PC-9 (cell line): ENCODE measurements at regions not wholly inside any gene's neighbourhood (a gene's known extent, or its start where the extent isn't known, plus 50 kb on each side); places are given as distances from the start of the nearest gene placed in this dataset.
"Not testable (repeated sequence)": the region's sequence is repeated elsewhere in the genome, so short reads cannot be mapped to it uniquely, and the experiment has no call there.

Experiments
- BruUV-seq: library from RNA; stranded (reverse); fragments of 400-500 nt; replicated peaks from 2 replicates; lab custom pipeline; 2021; lab: Mats Ljungman, UMichigan
- CTCF ChIA-PET: fragments of 300-600 bp; sonication (Branson Sonifier 250); formaldehyde crosslinking; loops from one replicate; lab custom pipeline; 2022; ENCODE audit warnings: antibody characterized with exemption; lab: Charles Lee
- POLR2A ChIA-PET: fragments of 300-600 bp; sonication (Branson Sonifier 250); formaldehyde crosslinking; loops from one replicate; lab custom pipeline; 2022; ENCODE audit warnings: antibody characterized with exemption; ENCODE audit not compliant: unreplicated experiment; lab: Charles Lee
- DNase-seq, 2 experiments: peaks; one replicate each; pipeline versions ENCODE4 v3.0.0 to v3.0.0-alpha.2; 2015 to 2022; ENCODE audit warnings: mixed read lengths in 1 of 2
- H2AFZ ChIP-seq: fragments of 200-600 bp; sonication (generic); 2 replicates; pipeline ENCODE4 v1.8.1; 2017; ENCODE audit warnings: antibody characterized with exemption
- H3F3A ChIP-seq: fragments of 200-600 bp; sonication (generic); 2 replicates; pipeline ENCODE4 v1.8.1; 2017; ENCODE audit warnings: antibody characterized with exemption, mild to moderate bottlenecking, low read depth; ENCODE audit not compliant: insufficient read depth
- H3K27ac ChIP-seq: fragments of 200-600 bp; sonication (generic); 2 replicates; pipeline ENCODE4 v1.6.1; 2016; ENCODE audit warnings: mixed run types
- H3K27me3 ChIP-seq: fragments of 200-600 bp; sonication (generic); 2 replicates; pipeline ENCODE4 v1.6.1; 2016; ENCODE audit warnings: low read depth, mixed run types; ENCODE audit not compliant: insufficient read depth
- H3K36me3 ChIP-seq: fragments of 200-600 bp; sonication (generic); 2 replicates; pipeline ENCODE4 v1.6.1; 2016; ENCODE audit warnings: low read depth, mixed run types
- H3K4me1 ChIP-seq: fragments of 200-600 bp; sonication (generic); replicated peaks from 2 replicates; pipeline ENCODE4 v1.6.1; 2016; ENCODE audit warnings: mixed run types; ENCODE audit not compliant: insufficient read depth
- H3K4me2 ChIP-seq: fragments of 200-600 bp; sonication (generic); 2 replicates; pipeline ENCODE4 v1.6.1; 2017; ENCODE audit warnings: mixed run types
- H3K4me3 ChIP-seq: fragments of 200-600 bp; sonication (generic); 2 replicates; pipeline ENCODE4 v1.6.1; 2016; ENCODE audit warnings: mixed run types
- H3K79me2 ChIP-seq: fragments of 200-600 bp; sonication (generic); 2 replicates; pipeline ENCODE4 v1.6.1; 2017; ENCODE audit warnings: low read depth, mixed run types
- H3K9me2 ChIP-seq: fragments of 200-600 bp; sonication (generic); 2 replicates; pipeline ENCODE4 v1.8.1; 2017; ENCODE audit warnings: mild to moderate bottlenecking; ENCODE audit not compliant: insufficient read depth
- H3K9me3 ChIP-seq: fragments of 200-600 bp; sonication (generic); 2 replicates; pipeline ENCODE4 v1.8.1; 2016; ENCODE audit warnings: low read depth; ENCODE audit not compliant: insufficient read depth
- H4K20me1 ChIP-seq: fragments of 200-600 bp; sonication (generic); 2 replicates; pipeline ENCODE4 v1.8.1; 2017; ENCODE audit not compliant: insufficient read depth
- EZH2 ChIP-seq: fragments of 200-600 bp; sonication (generic); IDR thresholded peaks from 2 replicates; pipeline ENCODE4 v1.8.0; 2017; ENCODE audit warnings: antibody characterized with exemption, low read depth
- intact Hi-C: fragments of 100-400 bp; cut with micrococcal nuclease; formaldehyde crosslinking; loops from one replicate; pipeline ENCODE4 v1.10.0; 2022; ENCODE audit not compliant: unreplicated experiment
- TF ChIP-seq, protein P1 (sequence below): fragments of 200-600 bp; sonication (generic); conservative IDR thresholded peaks from 2 replicates; pipeline ENCODE4 v1.6.1; 2017; ENCODE audit warnings: mixed run types, antibody characterized with exemption, mild to moderate bottlenecking, moderate library complexity

DNA sequence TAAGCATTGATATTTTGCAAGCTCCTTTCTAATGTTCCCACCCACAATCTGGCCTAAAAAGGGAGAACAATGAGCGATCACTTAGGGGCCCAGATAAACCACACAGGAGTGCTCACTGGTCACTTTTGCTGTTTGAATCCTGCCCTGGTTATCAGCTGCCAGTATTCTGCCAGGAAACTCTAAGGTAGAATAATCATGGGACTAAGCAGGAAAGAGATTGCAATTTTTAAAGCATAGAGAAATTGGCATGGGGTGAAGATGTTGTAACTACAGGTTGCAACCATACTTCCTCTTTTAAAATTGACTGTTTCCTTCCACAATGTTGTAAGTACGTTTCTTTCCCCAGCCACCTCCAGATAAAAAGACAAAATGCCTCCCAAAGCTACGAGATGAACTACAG lies 251.2 kb upstream of the CDH11 start:
- Histone ChIP-seq H3K4me1 (no peaks in the 10 kb centered on the region), H3K27ac (no peak overlapping the region), H3K36me3 (no peaks in the 10 kb centered on the region), H3K9me2 (no peaks in the 10 kb centered on the region), H2AFZ (no peak overlapping the region), H3K9me3 (no peaks in the 10 kb centered on the region), H3K27me3 (no peaks in the 10 kb centered on the region), H4K20me1 (no peaks in the 10 kb centered on the region), H3K79me2 (no peaks in the 10 kb centered on the region), H3F3A (no peaks in the 10 kb centered on the region), H3K4me2 (no peak overlapping the region), H3K4me3 (no peak overlapping the region)
- no TSS peak for BruUV-seq
- POLR2A ChIA-PET, result no interaction called here
- intact Hi-C loops, result no loop called here
- CTCF ChIA-PET, result no interaction called here
- TF ChIP-seq, protein P1, sequence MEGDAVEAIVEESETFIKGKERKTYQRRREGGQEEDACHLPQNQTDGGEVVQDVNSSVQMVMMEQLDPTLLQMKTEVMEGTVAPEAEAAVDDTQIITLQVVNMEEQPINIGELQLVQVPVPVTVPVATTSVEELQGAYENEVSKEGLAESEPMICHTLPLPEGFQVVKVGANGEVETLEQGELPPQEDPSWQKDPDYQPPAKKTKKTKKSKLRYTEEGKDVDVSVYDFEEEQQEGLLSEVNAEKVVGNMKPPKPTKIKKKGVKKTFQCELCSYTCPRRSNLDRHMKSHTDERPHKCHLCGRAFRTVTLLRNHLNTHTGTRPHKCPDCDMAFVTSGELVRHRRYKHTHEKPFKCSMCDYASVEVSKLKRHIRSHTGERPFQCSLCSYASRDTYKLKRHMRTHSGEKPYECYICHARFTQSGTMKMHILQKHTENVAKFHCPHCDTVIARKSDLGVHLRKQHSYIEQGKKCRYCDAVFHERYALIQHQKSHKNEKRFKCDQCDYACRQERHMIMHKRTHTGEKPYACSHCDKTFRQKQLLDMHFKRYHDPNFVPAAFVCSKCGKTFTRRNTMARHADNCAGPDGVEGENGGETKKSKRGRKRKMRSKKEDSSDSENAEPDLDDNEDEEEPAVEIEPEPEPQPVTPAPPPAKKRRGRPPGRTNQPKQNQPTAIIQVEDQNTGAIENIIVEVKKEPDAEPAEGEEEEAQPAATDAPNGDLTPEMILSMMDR, result no peak
- TF ChIP-seq EZH2, result no peak
- DNase-seq, result no peak

DNA sequence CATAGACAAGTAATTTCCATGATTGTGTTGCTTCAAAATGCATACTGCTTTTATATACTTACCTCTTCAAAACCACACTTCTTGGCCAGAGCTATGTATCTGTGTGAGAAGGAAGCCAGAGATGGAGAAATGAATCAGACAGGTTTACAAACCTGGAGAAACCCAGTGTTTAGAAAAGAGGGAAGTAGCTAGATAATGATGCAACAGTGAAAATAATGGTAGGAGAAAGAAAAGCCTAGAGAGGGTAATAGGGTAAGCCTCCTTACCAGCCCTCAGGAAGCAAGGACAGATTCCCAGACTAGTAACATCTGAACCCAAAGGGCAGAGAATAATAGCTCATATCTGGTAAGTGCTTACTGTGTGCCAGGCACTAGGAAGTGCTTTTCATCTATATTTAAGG lies 250.3 kb upstream of the CDH11 start:
- DNase-seq, result no peak
- CTCF ChIA-PET, result no interaction called here
- intact Hi-C loops, result no loop called here

DNA sequence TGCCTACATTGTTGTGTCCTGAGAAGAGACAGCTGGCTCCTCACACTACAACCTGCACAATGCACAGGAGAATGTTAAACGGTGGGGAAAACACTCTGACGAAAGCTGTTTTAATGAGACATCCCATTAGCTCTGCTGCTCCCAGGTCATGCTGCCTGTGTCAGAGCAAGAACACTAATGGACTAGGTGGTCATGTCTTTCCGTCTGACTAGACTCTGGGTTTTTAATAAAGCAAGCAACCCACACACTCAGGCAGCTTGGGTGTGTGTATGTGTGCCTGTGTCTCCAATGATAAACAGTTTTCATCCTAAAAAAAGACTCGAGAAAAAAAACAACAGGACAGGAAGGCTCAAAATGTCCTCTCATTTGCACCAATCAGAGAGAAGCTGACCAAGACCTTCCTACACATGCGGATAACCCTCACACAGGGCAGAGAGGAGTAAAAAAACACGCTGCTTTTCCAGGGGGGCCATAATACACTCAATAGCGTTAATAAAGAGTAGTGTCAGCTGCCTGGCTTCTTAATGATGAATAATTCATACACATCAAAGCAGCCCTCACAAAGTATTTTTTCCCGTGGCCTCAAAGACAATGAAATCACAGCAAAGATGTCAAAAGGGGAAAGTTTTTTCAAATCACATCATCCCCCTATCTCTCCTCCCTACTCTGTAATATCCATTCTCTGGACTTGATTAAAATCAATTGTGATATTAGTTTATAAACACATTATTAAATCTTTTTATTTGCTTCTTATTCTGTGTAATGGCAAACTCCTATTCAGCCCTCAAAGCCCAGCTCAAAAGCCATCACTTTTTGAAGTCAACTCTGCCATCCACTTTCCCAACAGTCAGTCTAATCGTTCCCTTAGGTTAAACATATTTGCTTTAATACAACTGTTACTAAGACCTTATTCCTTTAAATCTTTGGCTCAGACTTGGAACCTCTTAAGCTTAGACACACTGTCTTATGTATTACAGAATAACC lies 244.2 kb upstream of the CDH11 start:
- H3K4me2 ChIP-seq, result no peak overlapping the region
- H3K27ac ChIP-seq, result no peak overlapping the region
- ChIA-PET CTCF (no interaction called here), POLR2A (no interaction called here)
- intact Hi-C loops, result no loop called here
- H3K4me1 ChIP-seq, result no peaks in the 10 kb centered on the region
- H2AFZ ChIP-seq, result no peak overlapping the region
- H3K9me2 ChIP-seq, result no peaks in the 10 kb centered on the region
- no peak overlapping the region for H3K4me3 ChIP-seq
- no peak for DNase-seq
- TF ChIP-seq, protein P1, result no peak
- TF ChIP-seq EZH2, result no peak
- H4K20me1 ChIP-seq, result no peaks in the 10 kb centered on the region
- no peaks in the 10 kb centered on the region for H3F3A ChIP-seq
- no peaks in the 10 kb centered on the region for H3K9me3 ChIP-seq
- H3K79me2 ChIP-seq, result no peaks in the 10 kb centered on the region
- H3K36me3 ChIP-seq, result no peaks in the 10 kb centered on the region
- no peaks in the 10 kb centered on the region for H3K27me3 ChIP-seq
- BruUV-seq, result no TSS peak

More for the DNA sequence above, 250.3 kb upstream of the CDH11 start:
- Histone ChIP-seq H3F3A (no peaks in the 10 kb centered on the region), H3K36me3 (no peaks in the 10 kb centered on the region), H4K20me1 (no peaks in the 10 kb centered on the region), H3K9me3 (no peaks in the 10 kb centered on the region), H3K4me2 (no peak overlapping the region), H3K27me3 (no peaks in the 10 kb centered on the region), H3K27ac (no peak overlapping the region), H3K4me3 (no peak overlapping the region), H3K4me1 (no peaks in the 10 kb centered on the region), H3K79me2 (no peaks in the 10 kb centered on the region), H3K9me2 (no peaks in the 10 kb centered on the region), H2AFZ (no peak overlapping the region)
- POLR2A ChIA-PET, result no interaction called here
- TF ChIP-seq, protein P1, result no peak
- TF ChIP-seq EZH2, result no peak
- BruUV-seq, result no TSS peak

DNA sequence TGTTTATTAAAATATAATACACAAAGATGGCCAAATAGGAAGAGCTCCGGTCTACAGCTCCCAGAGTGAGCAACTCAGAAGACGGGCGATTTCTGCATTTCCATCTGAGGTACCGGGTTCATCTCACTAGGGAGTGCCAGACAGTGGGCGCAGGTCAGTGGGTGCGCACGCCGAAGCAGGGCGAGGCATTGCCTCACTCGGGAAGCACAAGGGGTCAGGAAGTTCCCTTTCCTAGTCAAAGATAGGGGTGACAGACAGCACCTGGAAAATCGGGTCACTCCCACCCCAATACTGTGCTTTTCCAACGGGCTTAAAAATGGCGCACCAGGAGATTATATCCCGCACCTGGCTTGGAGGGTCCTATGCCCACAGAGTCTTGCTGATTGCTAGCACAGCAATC lies 234.9 kb upstream of the CDH11 start:
- BruUV-seq, H3K4me1 ChIP-seq, DNase-seq, H3K9me2 ChIP-seq, H3K79me2 ChIP-seq, H3K4me3 ChIP-seq, H3F3A ChIP-seq, H4K20me1 ChIP-seq, H3K27me3 ChIP-seq, H3K36me3 ChIP-seq, CTCF ChIA-PET, H3K4me2 ChIP-seq, H3K9me3 ChIP-seq, POLR2A ChIA-PET, H2AFZ ChIP-seq, H3K27ac ChIP-seq, intact Hi-C loops: not testable (repeated sequence)
